ENCODE measurements at regions not wholly inside any gene's neighbourhood (a gene's known extent, or its start where the extent isn't known, plus 50 kb on each side); places are given as distances from the start of the nearest gene placed in this dataset.

- no peak for DNase-seq
These were observed 373.4 kb downstream of the FOXG1 start for GRCh38 chr14:29140016-29140415.

- DNase-seq, result no peak
These were observed 378.0 kb downstream of the FOXG1 start for GRCh38 chr14:29144621-29145020.

- DNase-seq, result no peak
These were observed 381.6 kb downstream of the FOXG1 start for GRCh38 chr14:29148221-29148620.

- DNase-seq, result no peak
These were observed 383.2 kb downstream of the FOXG1 start for GRCh38 chr14:29149798-29150197.

GRCh38 chr14:29150659-29151058 is 384.1 kb downstream of the FOXG1 start:
- DNase-seq, result no peak

GRCh38 chr14:29156096-29156495 is 389.5 kb downstream of the FOXG1 start:
- DNase-seq, result no peak

GRCh38 chr14:29161593-29161992 is 395.0 kb downstream of the FOXG1 start:
- no peak for DNase-seq

- no peak for DNase-seq
These were observed 396.5 kb downstream of the FOXG1 start for GRCh38 chr14:29163109-29163508.

- no peak for DNase-seq
These were observed 398.8 kb downstream of the FOXG1 start for GRCh38 chr14:29165431-29165830.

GRCh38 chr14:29166507-29166906 is 399.9 kb downstream of the FOXG1 start:
- DNase-seq, result no peak

GRCh38 chr14:29168149-29168548 is 401.6 kb downstream of the FOXG1 start:
- DNase-seq, result no peak

- DNase-seq, result no peak
These were observed 402.8 kb downstream of the FOXG1 start for GRCh38 chr14:29169408-29169807.

GRCh38 chr14:29175706-29176105 is 409.1 kb downstream of the FOXG1 start:
- DNase-seq, result no peak

GRCh38 chr14:29176876-29177275 is 410.3 kb downstream of the FOXG1 start:
- no peak for DNase-seq

- no peak for DNase-seq
These were observed 412.4 kb downstream of the FOXG1 start for GRCh38 chr14:29178971-29179370.

- no peak for DNase-seq
These were observed 424.5 kb downstream of the FOXG1 start for GRCh38 chr14:29191092-29191491.

- no peak for DNase-seq
These were observed 431.0 kb downstream of the FOXG1 start for GRCh38 chr14:29197557-29197956.

GRCh38 chr14:29205658-29206057 is 439.1 kb downstream of the FOXG1 start:
- DNase-seq, result no peak

- no peak for DNase-seq
These were observed 449.3 kb downstream of the FOXG1 start for GRCh38 chr14:29215853-29216252.

- no peak for DNase-seq
These were observed 450.0 kb downstream of the FOXG1 start for GRCh38 chr14:29216268-29217232.

GRCh38 chr14:29217813-29218450 is 451.3 kb downstream of the FOXG1 start:
- no peak for DNase-seq

- DNase-seq, result no peak
These were observed 453.5 kb downstream of the FOXG1 start for GRCh38 chr14:29220072-29220471.

- DNase-seq, result no peak
These were observed 454.0 kb downstream of the FOXG1 start for GRCh38 chr14:29220566-29220965.

GRCh38 chr14:29222006-29222405 is 455.4 kb downstream of the FOXG1 start:
- DNase-seq, result no peak
